ENCODE measurements at regions not wholly inside any gene's neighbourhood (a gene's known extent, or its start where the extent isn't known, plus 50 kb on each side); places are given as distances from the start of the nearest gene placed in this dataset.
"Not testable (repeated sequence)": the region's sequence is repeated elsewhere in the genome, so short reads cannot be mapped to it uniquely, and the experiment has no call there.

- DNase-seq (ENCODE audit: low spot score): no peak
Observed at GRCh38 chr7:15143936-15144335, 241.4 kb upstream of the DGKB start.

DNA sequence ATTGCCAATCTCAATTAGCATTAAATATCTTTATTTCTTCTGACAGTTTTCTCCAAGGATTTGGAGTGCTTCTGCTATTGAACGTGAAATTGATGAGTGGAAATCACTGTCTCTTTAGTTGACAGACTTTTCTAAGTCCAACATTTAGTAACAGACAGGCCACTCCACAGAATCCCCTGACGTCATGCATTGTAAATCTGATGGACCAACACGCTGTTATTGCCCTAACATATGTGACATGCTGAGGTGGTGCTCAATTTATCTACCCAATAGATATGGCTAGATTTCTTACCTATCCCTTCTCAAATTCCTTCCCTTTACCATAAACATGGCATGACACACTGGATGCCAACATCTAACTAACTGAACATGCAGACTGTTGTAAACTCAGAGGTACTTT, 240.6 kb upstream of the DGKB start:
- no peak for DNase-seq (ENCODE audit: low spot score)

GRCh38 chr7:15140431-15140830, 237.9 kb upstream of the DGKB start:
- no peak for DNase-seq (ENCODE audit: low spot score)

DNA sequence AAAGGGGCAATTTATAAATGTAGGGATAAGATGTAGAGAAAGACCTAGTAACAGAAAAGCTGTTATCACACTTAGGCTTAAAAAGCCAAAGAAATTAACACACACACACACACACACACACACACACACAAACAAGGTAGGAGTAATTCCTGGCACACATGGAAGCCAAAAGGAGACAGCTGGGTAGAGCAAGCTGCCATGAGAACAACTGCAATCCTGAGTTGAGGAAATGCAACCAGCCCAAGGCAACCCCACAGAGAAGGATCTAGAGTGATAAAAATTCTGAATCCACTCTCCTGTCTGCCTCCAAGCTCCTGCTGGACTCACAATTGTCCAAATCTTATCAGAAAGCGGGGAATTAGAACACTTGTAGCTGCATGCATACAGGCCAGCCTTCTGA, 229.1 kb upstream of the DGKB start:
- DNase-seq (ENCODE audit: low spot score): no peak

- DNase-seq (ENCODE audit: low spot score): no peak
Observed at GRCh38 chr7:15130666-15131541, 228.4 kb upstream of the DGKB start.

DNA sequence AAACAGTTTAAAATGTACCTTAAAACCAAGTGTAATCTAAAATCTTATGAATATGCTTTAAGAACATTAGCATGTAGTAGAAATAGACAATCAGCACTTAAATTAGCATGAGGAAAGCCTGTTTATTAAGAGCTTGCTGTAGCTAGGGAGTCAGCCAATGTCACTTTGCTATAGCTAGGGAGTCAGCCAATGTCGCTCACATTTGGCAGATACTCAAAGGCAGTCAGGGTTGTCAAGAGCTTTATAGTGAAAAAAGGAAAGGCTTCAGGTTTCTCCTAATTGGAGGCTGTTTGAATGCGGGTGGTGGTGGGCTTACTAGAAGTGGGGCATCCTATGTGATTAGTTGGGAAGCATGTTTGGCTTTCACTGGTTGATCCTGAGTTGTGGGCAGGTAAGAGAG, 226.2 kb upstream of the DGKB start:
- DNase-seq (ENCODE audit: low spot score): no peak

DNA sequence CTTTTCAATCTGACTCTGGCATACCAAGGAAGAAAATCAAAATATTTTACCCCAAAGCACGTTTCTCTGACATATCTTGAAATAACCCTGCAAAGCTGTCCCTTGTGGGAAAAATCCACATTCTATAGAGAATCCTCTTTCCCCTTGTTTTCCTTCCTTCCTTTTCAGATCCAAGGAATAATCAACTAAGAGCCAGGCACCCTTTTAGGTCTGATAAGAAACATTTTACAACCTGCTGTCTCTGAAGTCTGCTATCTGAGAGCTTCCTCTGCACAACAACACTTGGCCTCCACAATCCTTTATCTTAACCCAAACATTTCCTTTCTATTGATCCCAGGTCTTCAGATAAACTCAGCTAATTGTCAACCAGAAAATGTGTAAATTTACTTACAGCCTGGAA, 224.1 kb upstream of the DGKB start:
- not testable (repeated sequence) for DNase-seq (ENCODE audit: low spot score)

- no peak for DNase-seq (ENCODE audit: low spot score)
Observed at GRCh38 chr7:15123901-15124300, 221.3 kb upstream of the DGKB start.

- DNase-seq (ENCODE audit: low spot score): no peak
Observed at GRCh38 chr7:15113752-15114151, 211.2 kb upstream of the DGKB start.

GRCh38 chr7:15105711-15106110, 203.2 kb upstream of the DGKB start:
- no peak for DNase-seq (ENCODE audit: low spot score)

DNA sequence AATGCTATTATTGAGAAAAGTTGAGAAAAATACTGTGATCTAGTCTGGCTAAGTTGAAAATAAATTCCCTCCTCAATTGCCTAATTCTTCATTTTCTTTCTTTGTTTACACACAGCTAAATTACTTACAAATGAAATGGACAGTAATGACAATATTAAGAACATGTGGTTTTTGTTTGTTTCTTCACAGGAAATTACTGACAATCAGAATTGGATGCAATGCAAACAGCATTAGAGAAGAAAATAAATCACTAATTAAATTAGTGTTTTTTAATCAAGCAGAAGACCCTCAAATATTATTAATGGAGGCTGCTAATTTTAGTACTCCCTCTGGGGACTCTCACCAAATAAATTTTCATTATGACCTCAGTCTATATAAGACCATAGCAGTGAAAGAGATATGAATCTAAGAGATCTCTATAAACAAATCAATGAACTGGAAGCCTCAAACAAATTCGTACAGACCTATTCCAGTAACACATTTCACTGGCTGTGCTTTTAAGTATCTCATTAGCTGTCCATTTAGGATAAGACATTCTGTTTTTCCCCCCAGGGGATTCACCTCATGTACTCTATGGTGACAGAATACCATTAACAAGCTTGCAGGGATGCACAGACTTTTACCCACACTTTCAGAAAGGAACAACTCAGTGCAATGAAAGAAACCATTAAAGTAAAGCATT, 202.0 kb upstream of the DGKB start:
- DNase-seq (ENCODE audit: low spot score): no peak

DNA sequence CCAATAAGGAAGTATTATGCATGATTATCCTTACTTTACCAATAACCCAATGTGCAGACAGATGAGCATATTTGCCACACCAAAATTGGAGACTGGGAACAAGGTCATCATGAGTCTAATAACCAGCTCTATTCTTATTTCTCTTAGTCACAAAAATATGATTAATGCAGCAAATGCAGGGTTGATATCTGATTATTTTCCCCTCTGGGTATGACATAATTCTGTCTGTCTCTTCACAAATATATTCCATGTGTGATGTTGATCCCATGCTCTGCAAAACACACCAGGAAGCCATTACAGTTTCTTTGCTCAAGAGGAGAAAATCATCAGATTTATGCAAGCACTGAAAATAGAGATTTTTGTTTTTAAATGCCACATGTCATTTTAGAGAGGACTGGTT, 196.5 kb upstream of the DGKB start:
- DNase-seq (ENCODE audit: low spot score): no peak

DNA sequence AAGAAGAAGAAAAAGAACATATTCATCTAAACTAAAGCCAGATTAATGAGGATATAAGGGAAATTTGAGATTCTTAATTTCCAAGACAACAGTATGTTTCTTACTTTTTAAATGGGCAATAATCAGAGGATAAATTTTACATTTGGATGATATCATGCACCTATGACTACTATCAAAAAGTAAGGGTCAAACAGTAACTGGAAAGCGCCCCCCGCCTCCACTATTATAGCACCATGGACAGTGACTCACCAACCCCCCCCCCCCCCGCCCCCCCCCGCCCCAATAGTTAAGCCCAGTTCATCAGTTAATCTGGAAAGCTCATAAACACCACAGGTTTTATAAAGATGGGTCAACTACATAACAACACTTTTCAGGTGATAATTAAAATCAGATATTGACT, 194.3 kb upstream of the DGKB start:
- DNase-seq (ENCODE audit: low spot score): no peak

DNA sequence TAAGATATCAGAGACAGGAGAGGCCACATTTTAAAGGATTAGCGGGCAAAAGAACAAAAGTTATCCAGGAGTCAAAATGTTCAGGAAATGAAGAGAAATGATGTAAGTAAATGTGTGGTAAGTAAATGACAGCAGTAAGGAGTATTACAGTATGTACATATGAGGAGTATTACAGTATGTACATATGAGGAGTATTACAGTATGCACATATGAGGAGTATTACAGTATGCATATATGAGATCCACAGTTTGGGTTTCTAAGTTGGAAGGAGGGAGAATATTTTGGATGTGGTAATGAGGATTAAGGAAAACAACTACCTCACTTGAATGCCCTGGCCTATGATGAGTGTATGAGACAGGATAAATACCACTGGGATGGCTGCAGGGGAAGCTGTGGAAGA, 192.4 kb upstream of the DGKB start:
- DNase-seq (ENCODE audit: low spot score): no peak

GRCh38 chr7:15087771-15088170, 185.2 kb upstream of the DGKB start:
- DNase-seq (ENCODE audit: low spot score): no peak

- DNase-seq (ENCODE audit: low spot score): no peak
Observed at GRCh38 chr7:15086862-15087261, 184.3 kb upstream of the DGKB start.

GRCh38 chr7:15086131-15086611, 183.6 kb upstream of the DGKB start:
- no peak for DNase-seq (ENCODE audit: low spot score)

DNA sequence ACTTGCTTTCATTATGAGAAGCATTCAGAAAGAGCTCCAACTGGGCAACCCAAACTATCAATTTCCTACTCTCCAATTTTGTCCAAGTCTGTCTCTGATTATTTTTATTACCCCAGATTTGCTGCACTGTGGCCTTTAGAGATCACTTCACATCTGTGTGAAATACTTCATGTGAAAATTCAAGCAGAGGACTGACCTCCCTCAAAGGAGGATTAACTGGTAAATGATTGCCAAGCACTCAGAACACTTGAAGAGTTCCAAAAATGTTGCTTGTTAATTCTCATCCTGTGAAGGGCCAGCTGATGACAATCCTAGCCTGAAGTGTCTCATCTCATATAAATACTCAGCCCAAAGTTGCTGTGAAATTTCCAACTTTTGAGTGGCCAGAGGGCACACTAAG, 182.8 kb upstream of the DGKB start:
- DNase-seq (ENCODE audit: low spot score): no peak

DNA sequence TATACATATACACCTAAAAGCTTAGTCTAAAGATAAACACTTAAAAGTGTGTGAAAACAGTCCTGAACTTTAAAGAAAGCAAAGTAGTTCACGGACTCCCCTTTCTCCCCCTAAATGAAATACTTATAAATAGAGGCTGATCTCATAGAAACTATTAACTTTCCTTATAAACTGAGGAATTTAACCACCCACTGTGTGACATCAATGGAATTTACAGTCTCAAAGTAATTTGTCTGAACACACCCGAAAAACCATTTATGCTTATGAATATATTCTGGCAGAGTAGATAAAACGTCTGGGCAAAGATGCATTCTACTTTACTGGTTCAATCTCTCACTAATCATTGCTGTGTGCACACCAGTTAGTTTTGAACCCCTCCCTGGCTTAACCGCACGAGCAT, 181.8 kb upstream of the DGKB start:
- no peak for DNase-seq (ENCODE audit: low spot score)

GRCh38 chr7:15081891-15082290, 179.3 kb upstream of the DGKB start:
- no peak for DNase-seq (ENCODE audit: low spot score)

GRCh38 chr7:15073301-15073700, 170.8 kb upstream of the DGKB start:
- no peak for DNase-seq (ENCODE audit: low spot score)

GRCh38 chr7:15068324-15068723, 165.8 kb upstream of the DGKB start:
- no peak for DNase-seq (ENCODE audit: low spot score)

- no peak for DNase-seq (ENCODE audit: low spot score)
Observed at GRCh38 chr7:15057272-15057671, 154.7 kb upstream of the DGKB start.

All from mucosa of gallbladder (tissue), 1 donor.